Neural progenitor cell (in vitro differentiated cells): ENCODE measurements at regions not wholly inside any gene's neighbourhood (a gene's known extent, or its start where the extent isn't known, plus 50 kb on each side); places are given as distances from the start of the nearest gene placed in this dataset.

Experiments used
- EZH2 ChIP-seq: fragments of 200-600 bp; sonication (generic); IDR thresholded peaks from 2 replicates; pipeline ENCODE4 v1.6.1; 2017; ENCODE audit warnings: antibody characterized with exemption, mild to moderate bottlenecking, moderate library complexity
- EZH2phosphoT487 ChIP-seq: fragments of 200-600 bp; sonication (generic); IDR thresholded peaks from 2 replicates; pipeline ENCODE4 v1.6.1; 2017; ENCODE audit warnings: antibody characterized with exemption
- TF ChIP-seq, protein P1 (sequence below): fragments of 200-600 bp; sonication (generic); IDR thresholded peaks from 2 replicates; pipeline ENCODE4 v1.5.1; 2017; ENCODE audit warnings: antibody characterized with exemption, mild to moderate bottlenecking

DNA sequence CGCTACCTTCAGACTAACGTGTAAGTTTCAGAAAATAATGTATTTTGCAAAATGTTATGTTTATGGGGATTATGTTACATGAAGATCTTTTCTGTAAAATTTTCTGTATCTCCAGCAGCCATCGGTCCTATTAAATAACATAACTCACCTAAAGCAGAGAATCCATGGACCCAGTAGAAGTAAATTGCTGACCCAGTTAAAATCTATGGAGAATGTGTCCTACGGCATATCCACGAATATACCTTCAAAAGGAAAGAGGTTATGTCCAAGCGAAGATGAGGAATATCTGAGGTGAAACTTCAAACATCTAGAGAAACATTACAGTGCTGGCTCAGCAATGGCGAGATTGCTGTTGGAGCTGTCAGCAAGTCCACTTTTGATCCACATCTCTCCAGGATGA is 492.2 kb upstream of the ADAMTS16 start:
- TF ChIP-seq, protein P1, sequence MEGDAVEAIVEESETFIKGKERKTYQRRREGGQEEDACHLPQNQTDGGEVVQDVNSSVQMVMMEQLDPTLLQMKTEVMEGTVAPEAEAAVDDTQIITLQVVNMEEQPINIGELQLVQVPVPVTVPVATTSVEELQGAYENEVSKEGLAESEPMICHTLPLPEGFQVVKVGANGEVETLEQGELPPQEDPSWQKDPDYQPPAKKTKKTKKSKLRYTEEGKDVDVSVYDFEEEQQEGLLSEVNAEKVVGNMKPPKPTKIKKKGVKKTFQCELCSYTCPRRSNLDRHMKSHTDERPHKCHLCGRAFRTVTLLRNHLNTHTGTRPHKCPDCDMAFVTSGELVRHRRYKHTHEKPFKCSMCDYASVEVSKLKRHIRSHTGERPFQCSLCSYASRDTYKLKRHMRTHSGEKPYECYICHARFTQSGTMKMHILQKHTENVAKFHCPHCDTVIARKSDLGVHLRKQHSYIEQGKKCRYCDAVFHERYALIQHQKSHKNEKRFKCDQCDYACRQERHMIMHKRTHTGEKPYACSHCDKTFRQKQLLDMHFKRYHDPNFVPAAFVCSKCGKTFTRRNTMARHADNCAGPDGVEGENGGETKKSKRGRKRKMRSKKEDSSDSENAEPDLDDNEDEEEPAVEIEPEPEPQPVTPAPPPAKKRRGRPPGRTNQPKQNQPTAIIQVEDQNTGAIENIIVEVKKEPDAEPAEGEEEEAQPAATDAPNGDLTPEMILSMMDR = no peak
- no peak for TF ChIP-seq EZH2
- no peak for TF ChIP-seq EZH2phosphoT487
